HG02642 (cell line): ENCODE measurements at regions not wholly inside any gene's neighbourhood (a gene's known extent, or its start where the extent isn't known, plus 50 kb on each side); places are given as distances from the start of the nearest gene placed in this dataset.
A peak's percentile ranks its signal among the peaks of the same experiment; 100 is the strongest.

Experiments used
- ATAC-seq: cut with Tn5 transposase; IDR thresholded peaks from one replicate; pipeline ENCODE4 v1.9.1; 2021; ENCODE audit warnings: mild to moderate bottlenecking; ENCODE audit not compliant: unreplicated experiment, poor library complexity

DNA sequence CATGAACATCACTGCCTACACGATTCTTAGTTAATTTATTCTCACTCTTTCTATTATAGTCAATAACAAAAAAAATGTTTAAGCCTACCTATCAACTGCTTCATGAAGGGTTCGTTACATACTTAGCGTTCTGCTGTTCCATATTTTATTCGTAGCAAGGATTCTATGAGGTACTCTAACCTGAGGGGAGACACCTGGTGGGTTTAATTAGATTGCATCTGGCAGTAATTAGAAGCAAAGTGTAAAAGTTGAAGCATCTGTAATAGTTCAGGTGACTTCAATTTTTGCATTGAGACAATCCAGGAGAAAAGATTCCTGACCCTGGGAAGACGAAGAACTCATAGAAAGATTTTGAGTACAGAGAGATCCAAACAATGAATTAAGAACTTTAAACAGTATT is 1655.8 kb upstream of the TENM3 start:
- no peak for ATAC-seq

DNA sequence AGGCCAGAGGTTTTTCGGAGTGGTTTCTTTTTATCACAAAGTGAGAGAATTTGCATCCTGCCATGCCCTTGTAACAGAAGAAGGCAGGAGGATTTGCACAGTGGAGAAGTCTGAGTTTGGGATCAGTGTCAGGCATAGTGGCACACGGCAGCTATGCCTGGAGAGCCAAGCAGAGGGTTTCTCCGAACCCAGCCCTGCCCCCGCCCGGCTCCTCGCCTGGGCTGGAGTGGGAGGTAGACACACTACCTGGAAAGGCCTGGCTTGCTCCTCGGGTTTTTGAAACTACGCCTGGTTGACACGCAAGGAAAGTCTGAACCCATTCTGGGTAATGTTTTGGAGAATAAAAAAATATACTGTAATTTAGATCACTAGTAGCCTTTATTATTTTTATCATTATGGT is 1653.6 kb upstream of the TENM3 start:
- no peak for ATAC-seq

DNA sequence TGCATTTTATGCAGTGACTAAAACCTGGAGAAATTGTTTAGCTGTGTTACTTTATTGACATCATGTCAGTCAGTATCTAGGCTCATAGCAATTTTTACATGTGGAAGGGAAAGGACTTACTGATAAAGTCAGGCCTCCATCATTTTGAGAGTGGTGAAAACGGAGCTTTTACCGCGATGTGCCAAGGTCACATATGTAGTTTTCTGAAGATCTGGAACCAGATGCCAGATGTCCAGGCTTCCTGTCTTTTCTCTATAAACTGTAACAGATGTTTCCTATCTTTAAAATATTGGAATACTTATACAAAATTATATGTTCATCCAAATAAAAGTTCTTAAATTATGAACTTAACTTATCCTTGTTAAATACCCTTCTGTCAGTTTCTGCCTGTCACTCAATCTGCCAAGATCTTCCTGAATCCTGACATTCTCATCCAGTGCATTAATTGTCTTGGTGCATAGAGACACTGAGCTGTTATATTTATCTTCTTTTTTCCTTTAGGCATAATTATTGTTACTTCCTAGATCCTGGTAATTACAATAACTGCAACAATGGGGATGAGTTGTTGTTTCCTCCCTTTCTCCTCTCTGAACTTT is 1646.2 kb upstream of the TENM3 start:
- ATAC-seq = no peak

DNA sequence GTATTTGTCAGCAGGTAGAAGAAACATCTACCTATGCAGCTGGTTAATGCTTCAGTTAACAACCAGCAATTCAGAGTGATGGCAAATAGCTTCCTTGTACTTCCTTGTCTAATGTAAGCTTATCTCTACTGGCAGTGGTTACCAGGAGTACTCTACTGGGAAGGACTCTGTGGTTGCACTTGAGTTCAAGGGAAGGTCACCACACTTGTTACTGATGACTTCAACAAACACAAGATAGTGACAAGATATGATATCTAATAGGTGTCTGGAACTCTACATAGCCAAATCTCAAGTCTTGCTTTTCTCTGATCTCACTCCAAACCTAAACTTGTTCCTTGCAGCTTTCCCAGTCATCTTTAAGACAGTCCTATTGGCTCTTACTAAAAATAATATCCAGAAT is 1644.9 kb upstream of the TENM3 start:
- no peak for ATAC-seq

DNA sequence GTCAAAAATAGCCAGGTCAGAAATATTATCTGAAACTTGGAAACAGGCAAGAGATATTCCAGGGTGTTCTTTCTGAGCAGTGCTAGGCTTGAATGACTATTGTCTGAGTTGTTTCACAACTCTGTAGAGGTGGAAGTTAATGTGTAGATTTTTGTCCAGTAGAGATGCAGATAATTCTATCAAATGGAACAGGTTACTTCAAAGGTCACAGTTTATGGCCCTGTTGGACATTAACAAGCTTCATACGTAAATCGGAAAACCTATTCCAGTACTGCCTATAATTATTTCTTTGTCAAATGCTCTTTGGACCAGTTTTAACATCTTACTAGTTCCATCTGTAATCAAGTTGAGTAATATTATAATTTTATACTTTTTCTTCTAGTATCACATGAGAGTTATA is 1639.4 kb upstream of the TENM3 start:
- no peak for ATAC-seq

DNA sequence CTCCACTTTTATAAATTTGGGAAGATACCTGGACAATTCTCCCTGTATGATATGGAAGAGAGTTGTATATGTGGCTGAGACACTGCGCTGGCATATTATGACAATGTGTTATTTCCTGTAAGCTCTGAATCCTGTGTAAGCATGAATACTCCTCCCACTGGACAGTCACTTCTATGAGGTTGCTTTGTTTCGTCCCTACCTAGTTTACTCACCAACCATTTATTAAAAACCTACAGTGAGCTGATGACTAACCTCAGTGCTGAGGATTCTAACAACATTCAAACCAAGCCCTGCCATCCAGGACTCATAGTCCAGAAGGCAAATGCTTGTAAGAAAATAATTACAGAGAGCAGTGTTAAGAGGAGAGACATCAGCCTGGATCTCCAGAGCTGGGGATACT is 1632.9 kb upstream of the TENM3 start:
- ATAC-seq = no peak

DNA sequence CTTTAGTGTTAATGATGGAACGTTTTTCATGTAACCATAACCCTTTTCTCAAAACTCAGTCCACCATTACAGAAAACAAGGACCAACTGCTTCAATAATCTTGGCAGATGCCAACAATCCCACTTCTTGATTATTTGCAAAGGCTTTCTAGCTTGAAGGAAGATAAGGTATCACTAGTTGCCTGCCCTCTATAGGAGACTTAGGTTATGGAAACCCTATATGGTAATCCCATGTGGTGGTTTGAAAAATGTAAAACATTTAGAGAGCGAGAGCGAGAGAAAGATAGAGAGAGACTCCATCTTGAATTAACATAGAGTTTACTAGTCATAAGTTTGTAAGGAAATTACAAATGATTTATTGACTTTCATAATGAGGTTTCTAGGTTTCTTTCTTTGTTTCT is 1627.5 kb upstream of the TENM3 start:
- no peak for ATAC-seq

DNA sequence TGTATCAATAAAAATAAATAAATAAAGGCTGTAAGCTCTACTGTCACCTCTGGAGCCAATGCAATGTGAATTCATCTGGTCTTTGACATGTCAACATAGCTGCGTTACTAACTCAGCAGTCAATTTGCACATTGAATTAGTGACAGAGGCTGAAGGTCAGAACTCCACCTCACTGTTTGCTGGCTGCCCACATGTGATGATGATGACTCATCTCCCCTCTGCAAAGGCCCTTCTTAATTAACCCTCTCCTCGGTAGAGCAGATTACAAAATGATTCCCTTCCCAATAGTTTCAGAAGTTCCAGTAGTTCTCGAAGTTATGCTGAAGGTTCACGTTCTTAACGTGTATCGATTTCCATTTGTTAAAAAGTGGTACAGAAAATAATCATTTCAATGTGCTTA is 1626.0 kb upstream of the TENM3 start:
- ATAC-seq = no peak

DNA sequence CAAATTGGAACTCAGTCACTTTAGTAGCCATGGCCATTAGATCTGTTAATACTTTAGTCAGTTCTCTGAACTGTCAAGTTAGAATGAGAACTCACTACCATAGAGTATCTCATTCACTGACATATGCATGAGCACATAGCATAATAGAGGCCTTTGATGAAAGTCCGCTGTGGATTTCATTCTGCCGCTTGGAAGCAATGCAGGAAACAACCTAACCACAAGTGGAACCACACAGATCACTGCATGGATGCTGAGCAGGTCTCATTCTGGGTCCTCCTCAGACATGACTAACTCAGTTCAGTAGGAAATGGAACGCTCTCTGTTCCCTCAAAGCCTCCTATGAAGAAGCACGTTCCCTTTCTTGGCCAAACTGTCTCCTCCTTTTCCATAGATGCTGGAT is 1624.8 kb upstream of the TENM3 start:
- no peak for ATAC-seq

DNA sequence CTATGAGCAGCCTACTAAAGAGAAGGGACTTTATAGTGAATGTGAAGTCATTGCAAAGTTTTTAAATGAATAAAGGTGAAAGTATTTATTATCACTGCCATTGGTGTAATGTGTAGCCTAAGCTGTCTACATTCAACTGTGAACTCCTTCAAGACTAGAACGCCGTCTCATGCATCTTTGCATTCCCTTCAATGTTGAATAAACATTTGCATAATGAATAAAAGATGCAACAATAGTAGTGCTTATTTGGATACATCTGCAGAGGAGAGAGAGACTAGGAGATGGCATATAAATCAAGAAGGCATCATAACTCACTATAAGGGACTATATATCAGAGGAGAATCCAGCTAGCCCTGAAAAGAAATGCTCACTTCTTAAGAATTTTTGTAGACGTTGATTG is 1623.8 kb upstream of the TENM3 start:
- no peak for ATAC-seq

DNA sequence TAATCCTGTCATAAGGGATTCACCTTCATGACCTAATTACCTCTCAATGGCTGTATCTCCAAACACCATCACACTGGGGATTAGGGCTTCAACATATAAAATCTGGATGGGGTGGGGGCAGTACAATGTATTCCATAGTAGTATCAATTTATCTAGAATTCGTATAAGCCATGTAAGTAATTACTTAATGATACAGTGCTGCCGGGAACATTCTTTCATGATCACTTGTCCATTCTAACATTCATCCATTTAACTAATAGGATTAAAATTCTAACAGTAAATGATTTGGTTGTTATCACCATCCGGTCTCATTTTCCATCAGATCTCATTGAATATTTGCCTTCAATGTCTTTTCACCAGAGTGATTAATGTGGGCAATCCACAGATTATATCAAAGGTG is 1620.9 kb upstream of the TENM3 start:
- ATAC-seq = no peak

DNA sequence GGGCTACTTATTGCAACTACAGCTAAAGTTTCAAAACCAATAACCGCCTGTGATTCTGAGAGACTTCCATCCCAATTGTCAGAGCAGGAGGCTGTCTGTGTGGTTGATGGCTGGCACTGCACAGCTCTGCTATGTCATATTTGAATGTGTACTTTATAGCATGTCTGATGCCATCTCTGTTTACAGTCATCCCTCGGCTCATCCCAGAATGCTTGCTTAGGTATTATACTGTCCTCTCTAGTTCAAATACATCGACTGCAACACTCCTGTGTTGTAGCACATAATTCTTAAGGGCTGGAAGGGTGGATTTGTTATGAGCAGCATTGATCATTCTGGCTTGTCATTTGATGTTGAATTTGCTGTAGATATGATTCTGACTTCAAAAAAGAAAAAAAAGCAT is 1617.5 kb upstream of the TENM3 start:
- ATAC-seq = no peak

DNA sequence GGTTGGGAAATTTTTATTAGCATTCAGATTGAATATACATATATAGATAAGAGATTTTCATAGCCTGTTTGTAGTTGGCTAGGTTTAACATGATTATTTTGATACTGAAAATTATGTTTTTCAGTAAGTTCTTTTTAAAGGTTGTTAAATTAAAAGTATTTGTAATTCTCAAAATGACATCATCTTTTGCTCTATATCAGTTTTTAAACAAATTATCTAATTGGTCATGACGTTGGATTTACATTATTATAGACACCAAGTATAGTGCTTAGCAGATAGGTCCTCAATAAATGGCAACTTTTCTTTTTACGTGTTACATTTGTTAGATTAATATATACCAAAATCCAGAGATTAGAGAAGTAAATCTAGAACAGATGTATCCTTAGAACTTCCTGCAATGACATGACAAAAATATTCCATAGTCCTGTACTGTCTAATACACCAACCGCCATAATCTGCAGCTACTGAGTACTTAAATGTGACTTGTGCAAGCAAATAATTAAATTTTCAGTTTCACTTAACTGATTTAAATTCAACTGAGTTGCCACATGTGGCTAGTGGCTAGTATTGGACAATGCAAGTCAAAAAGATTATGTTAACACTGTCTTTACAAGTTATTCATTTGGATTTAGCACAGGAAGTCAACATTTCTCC is 1613.1 kb upstream of the TENM3 start:
- ATAC-seq = no peak

DNA sequence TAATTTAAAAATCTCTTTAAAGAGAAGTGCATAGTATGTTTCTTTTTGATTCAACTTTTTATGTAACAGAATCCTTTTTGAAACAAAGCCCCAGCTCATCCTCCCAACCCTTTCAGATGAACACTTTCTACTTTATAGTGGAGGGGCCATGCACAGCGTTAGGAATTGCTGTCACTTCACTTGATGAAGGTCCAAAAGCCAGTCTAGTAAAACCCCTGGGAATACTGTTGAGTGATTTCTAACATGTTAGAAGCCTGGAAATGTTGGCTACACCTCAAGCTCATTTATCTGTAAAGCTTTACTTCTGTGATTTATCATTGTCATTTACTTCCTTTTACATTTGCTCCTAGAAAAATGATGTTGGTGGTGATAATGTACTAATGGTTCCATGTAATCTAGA is 1608.9 kb upstream of the TENM3 start:
- ATAC-seq = no peak

DNA sequence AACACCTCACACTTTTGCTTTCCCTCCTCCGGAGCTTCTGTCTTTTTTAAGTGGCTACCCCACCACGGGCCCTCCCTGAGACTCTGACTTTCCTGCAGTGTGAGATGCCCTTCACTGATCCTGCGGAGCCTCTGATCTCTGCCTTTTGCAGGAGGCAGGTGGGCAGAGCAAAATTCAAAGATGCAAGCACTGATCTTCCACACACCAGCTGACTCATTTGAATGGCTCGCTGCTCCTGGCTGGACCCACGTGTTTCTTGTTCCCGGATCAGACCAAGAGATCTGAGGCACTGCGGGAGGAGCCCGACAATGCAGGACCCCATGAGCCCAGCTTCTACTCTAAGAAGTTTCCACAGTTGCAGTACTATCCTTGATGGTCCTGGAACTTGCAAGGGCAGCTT is 1607.9 kb upstream of the TENM3 start:
- ATAC-seq = no peak

DNA sequence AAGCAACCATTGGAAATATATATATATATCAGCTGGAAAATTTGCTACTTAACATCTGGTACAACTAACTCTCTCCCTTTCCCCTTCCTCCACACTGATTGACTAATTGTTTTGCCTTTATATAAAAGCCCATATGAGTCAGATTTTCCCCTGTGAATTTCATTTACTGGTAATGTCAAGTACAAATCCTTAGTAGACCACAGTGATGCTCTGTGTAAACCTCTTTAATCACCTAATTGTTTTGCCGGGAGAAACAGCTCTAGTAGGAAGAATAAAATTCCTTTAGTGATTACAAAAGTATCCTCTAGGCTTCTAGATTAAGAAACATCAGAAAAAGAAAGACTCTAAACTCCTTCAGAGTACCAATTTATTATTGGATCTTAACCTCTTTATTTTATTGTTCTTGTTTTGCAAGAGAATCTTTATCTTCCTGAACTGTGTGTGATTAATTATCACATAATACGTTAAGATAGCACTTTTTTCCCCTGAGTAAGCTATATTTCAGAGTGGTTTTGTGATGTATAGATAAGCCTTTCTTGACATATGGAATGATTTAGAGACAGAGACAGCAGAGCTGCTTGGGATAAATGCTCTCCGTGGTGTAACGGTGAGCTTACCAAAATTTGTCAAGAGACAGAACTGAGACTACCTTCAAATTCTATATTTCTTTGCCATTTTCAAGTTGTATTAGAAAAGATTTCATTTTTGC is 1606.4 kb upstream of the TENM3 start:
- ATAC-seq = no peak

DNA sequence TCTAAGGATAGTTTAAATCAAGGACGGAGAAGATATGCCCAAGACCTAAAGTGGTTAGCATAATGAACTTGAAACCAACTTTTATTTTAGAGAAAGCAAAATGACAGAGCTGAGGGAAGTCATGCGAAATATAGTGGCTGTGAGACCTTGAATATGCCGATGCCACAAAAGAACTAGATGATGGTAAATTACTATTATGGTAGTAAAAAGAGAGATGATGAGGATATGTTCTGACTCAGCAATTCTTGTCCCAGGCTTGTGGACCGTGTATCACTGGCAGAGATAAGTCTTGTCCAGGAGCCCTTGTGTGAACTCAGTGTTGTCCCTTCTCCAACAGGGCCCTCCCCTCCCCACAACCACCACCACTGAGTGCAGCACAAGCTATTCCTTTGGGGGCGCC is 1605.6 kb upstream of the TENM3 start:
- ATAC-seq = no peak

DNA sequence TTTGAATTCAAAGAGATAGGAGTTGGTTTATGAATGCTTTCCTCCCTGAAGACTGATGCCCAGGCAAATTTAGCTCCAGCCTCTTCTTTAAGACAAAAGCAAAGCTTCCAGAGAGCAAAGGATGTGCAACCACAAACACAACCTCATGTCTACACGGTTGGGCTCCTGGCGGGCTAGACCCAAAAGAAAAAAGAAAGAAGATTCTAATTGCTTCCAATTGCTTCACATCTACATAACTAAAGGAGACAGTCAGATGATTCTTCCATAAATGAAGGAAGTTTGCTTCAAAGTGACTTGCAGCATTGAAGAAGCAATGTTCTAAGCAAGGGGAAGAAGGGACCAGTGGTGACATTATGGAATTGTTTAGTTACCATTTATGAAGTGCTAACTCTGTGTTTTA is 1603.0 kb upstream of the TENM3 start:
- ATAC-seq = no peak

DNA sequence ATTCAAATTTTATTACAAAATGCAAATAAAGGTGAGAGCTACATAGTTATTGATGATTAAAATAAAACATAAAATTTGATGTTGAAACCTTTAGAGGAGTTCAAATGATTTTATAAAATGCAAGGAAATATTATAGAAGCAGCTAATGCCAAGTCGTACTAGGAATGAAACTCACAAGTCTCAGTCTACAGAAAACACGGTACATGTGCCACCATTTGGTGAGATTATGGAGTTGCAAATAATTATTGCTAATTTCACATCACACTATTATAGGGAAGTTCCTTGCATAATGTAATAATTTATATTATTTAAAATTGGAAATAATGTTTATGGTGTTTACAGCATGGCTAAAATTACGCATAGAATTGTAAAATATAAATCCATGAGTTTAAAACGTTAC is 1601.7 kb upstream of the TENM3 start:
- ATAC-seq = no peak

DNA sequence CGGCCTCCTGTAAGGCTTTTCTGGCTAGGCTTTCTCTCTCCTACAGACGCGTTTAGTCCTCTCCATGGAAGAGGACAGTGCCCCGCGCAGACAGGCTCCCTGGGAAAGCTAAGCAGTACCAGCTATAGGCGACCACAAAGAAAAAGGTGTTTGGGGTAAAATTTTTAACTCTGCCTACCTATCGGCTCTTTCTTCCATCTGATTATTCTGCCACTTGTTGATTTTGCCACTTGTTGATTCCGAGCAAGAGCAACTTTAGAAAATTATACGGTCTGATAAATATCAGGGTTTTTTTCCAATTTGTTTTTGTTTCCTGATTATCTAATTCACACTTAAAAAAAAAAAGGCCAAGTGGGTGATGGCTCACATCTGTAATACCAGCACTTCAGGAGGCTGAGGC is 1600.5 kb upstream of the TENM3 start:
- ATAC-seq = no peak

DNA sequence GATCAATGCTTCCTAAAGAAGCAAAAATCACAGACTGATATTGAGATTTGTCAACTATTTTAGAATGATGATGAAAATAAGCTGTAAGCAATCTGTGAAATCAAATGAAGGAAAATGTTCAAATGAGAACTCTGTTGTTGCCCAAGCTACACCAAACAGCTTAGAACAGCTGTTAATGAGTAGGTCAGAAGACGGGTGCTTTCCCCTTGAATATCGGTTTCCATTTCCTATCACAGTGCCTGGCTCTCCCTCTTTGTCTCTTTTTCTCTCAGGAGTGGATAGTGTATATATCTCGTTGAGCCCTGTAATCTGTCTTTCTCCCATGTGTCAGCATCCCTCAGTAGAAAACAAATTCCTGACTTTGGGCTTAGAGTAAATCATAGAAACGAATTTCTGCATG is 1592.9 kb upstream of the TENM3 start:
- ATAC-seq = peak; percentile 70

DNA sequence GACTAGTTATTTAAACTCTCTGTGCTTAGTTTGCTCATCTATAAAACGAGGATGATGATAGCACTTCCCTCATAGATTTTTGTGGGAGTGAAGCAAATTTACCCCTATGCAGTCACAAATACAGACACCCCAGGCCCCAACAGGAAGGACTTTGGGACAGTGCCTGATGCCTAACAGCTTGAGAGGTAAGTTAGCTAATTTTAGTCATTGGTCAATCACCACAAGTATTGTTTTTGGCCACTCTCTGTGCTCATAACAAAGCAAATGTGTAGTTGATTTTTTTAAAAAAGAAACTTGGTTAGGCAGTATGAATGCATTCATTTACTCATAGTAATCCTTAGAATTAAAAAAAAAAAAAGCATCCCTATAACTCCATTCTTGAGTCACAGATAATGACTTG is 1590.7 kb upstream of the TENM3 start:
- no peak for ATAC-seq
